Erythroblast (primary cell): ENCODE measurements at regions not wholly inside any gene's neighbourhood (a gene's known extent, or its start where the extent isn't known, plus 50 kb on each side); places are given as distances from the start of the nearest gene placed in this dataset.
"Not testable (repeated sequence)": the region's sequence is repeated elsewhere in the genome, so short reads cannot be mapped to it uniquely, and the experiment has no call there.

ENCODE experiments used
- GATA1 ChIP-seq: IDR thresholded peaks from 2 replicates; pipeline ENCODE4 v1.6.1; 2011; ENCODE audit warnings: low read depth, mild to moderate bottlenecking, control low read depth, low read length, moderate library complexity
- POLR2A ChIP-seq: IDR thresholded peaks from 2 replicates; pipeline ENCODE4 v1.6.1; 2011; ENCODE audit warnings: mild to moderate bottlenecking, low read length

- not testable (repeated sequence) for TF ChIP-seq POLR2A, GATA1
Observed at GRCh38 chr17:62223585-62223984, 156.8 kb upstream of the EFCAB3 start.
